K562 (cell line): ENCODE measurements at regions not wholly inside any gene's neighbourhood (a gene's known extent, or its start where the extent isn't known, plus 50 kb on each side); places are given as distances from the start of the nearest gene placed in this dataset.

Experiments used
- ATAC-seq: fragments of 200-7000 bp; cut with Tn5 transposase; 3 replicates; pipeline ENCODE4 v1.9.1; 2020; ENCODE audit warnings: moderate library complexity
- BruUV-seq: library from RNA; stranded (reverse); fragments of 400-500 nt; replicated peaks from 2 replicates; lab custom pipeline; 2021; lab: Mats Ljungman, UMichigan
- CTCF ChIA-PET: fragments of 300-600 bp; formaldehyde crosslinking; extraction: SDS; loops from one replicate; lab custom pipeline; 2021; ENCODE audit warnings: low intra/inter-chr PET ratio; lab: Yijun Ruan, JAX
- POLR2A ChIA-PET: fragments of 300-600, 350-650 bp; sonication (Branson Sonifier 250); formaldehyde crosslinking; extraction: SDS; loops from one replicate; lab custom pipeline; 2021; ENCODE audit warnings: antibody characterized with exemption, inconsistent platforms; lab: Yijun Ruan, JAX
- DNase-seq, 4 experiments: peaks; one replicate each; pipeline versions ENCODE4 v3.0.0 to v3.0.0-alpha.2; 2011 to 2018; ENCODE audit warnings: low spot score in 3 of 4, mixed read lengths in 3 of 4; ENCODE audit errors: extremely low read depth in 1 of 4
- FAIRE-seq: peaks from 2 replicates; lab custom pipeline; 2011; peaks lifted over from hg19 to GRCh38; lab: Jason Lieb, UNC
- H2AFZ ChIP-seq: 2 replicates; pipeline ENCODE4 v1.6.0; 2011; ENCODE audit warnings: low read depth, low read length, control low read depth, inconsistent platforms
- H3K27ac ChIP-seq: fragments of 200-600 bp; 3 replicates; pipeline ENCODE4 v1.8.0; 2011; ENCODE audit warnings: low read depth, mild to moderate bottlenecking, control low read depth, inconsistent platforms, low read length, moderate library complexity, mixed read lengths; ENCODE audit errors: extremely low read depth
- H3K27me3 ChIP-seq, 2 experiments: fragments of 300-600 bp in 1 of 2; 2 replicates in 1 of 2; 3 replicates in 1 of 2; pipeline versions ENCODE4 v1.6.0 to v1.8.0; 2011; ENCODE audit warnings: inconsistent platforms in 2 of 2, low read length in 2 of 2, mild to moderate bottlenecking in 1 of 2, mixed read lengths in 1 of 2, moderate library complexity in 1 of 2; ENCODE audit not compliant: control insufficient read depth in 2 of 2, insufficient read depth in 2 of 2
- H3K36me3 ChIP-seq: fragments of 300-600 bp; 3 replicates; pipeline ENCODE4 v1.8.0; 2011; ENCODE audit warnings: mild to moderate bottlenecking, low read length, inconsistent platforms; ENCODE audit not compliant: control insufficient read depth, insufficient read depth
- H3K4me1 ChIP-seq, 2 experiments: fragments of 200-600 bp in 1 of 2; replicated peaks in 1 of 2; 2 replicates in 1 of 2; 3 replicates in 1 of 2; pipeline versions ENCODE4 v1.5.1 to v1.8.0; 2011; ENCODE audit warnings: inconsistent platforms in 2 of 2, low read length in 2 of 2, mild to moderate bottlenecking in 1 of 2, mixed read lengths in 1 of 2, moderate library complexity in 1 of 2; ENCODE audit not compliant: control insufficient read depth in 2 of 2, insufficient read depth in 2 of 2
- H3K4me2 ChIP-seq: 2 replicates; pipeline ENCODE4 v1.6.1; 2011; ENCODE audit warnings: low read length, control low read depth, inconsistent platforms, mixed read lengths; ENCODE audit not compliant: insufficient read depth
- H3K4me3 ChIP-seq: fragments of 200-600 bp; sonication (generic), shearing (Covaris generic); 2 replicates; pipeline ENCODE4 v1.5.1; 2016; ENCODE audit warnings: control low read depth, inconsistent platforms
- H3K79me2 ChIP-seq: fragments of 200-600 bp; 3 replicates; pipeline ENCODE4 v1.8.0; 2011; ENCODE audit warnings: low read length, inconsistent platforms; ENCODE audit not compliant: control insufficient read depth, insufficient read depth
- H3K9ac ChIP-seq, 2 experiments: 2 replicates each; pipeline versions ENCODE4 v1.6.0 to v1.6.1; 2011; ENCODE audit warnings: low read depth in 2 of 2, low read length in 2 of 2, control low read depth in 1 of 2, inconsistent platforms in 1 of 2, mild to moderate bottlenecking in 1 of 2, mixed read lengths in 1 of 2; ENCODE audit not compliant: insufficient read depth in 1 of 2
- H3K9me1 ChIP-seq: one replicate; pipeline ENCODE4 v1.6.0; 2011; ENCODE audit warnings: inconsistent platforms, mild to moderate bottlenecking, low read length, moderate library complexity; ENCODE audit not compliant: control insufficient read depth, insufficient read depth
- H3K9me3 ChIP-seq: replicated peaks from 2 replicates; pipeline ENCODE4 v1.5.1; 2011; ENCODE audit warnings: low read depth, low read length, inconsistent platforms; ENCODE audit not compliant: control insufficient read depth, insufficient read depth
- H4K20me1 ChIP-seq: replicated peaks from 2 replicates; pipeline ENCODE4 v1.6.1; 2011; ENCODE audit warnings: low read length, inconsistent platforms, mixed read lengths; ENCODE audit not compliant: control insufficient read depth, insufficient read depth
- CC2D1A ChIP-seq: fragments of 450-650 bp; IDR thresholded peaks from 2 replicates; pipeline ENCODE4 v1.6.1; 2017; ENCODE audit warnings: mild to moderate bottlenecking
- CHD1 ChIP-seq: fragments of 200-600 bp; sonication (generic); IDR thresholded peaks from one replicate; pipeline ENCODE4 v1.6.1; 2012; ENCODE audit warnings: mild to moderate bottlenecking, moderate library complexity, low read length, inconsistent platforms
- MIER1 ChIP-seq: fragments of 450-650 bp; IDR thresholded peaks from 2 replicates; pipeline ENCODE4 v1.6.1; 2016; ENCODE audit warnings: antibody characterized with exemption, mild to moderate bottlenecking, low read depth
- NFE2L1 ChIP-seq: fragments of 450-650 bp; IDR thresholded peaks from 2 replicates; pipeline ENCODE4 v1.6.1; 2016; ENCODE audit warnings: missing genetic modification characterization, low read depth, mild to moderate bottlenecking, missing compliant biosample characterization, moderate library complexity, borderline replicate concordance
- PHTF2 ChIP-seq: fragments of 250-450 bp; sonication (Bioruptor Pico); IDR thresholded peaks from 2 replicates; pipeline ENCODE4 v1.5.0; 2021; ENCODE audit warnings: mild to moderate bottlenecking
- RBFOX2 ChIP-seq: fragments of 200-400 bp; formaldehyde crosslinking; IDR thresholded peaks from 2 replicates; pipeline ENCODE4 v1.6.1; 2017; ENCODE audit warnings: low read depth, mild to moderate bottlenecking, low read length, moderate library complexity
- RFX1 ChIP-seq: fragments of 450-650 bp; IDR thresholded peaks from 2 replicates; pipeline ENCODE4 v1.6.1; 2016; ENCODE audit warnings: mild to moderate bottlenecking, moderate library complexity
- STAT5A ChIP-seq: IDR thresholded peaks from 2 replicates; pipeline ENCODE4 v1.6.1; 2012; ENCODE audit warnings: low read length, inconsistent platforms, borderline replicate concordance
- ZBED1 ChIP-seq: IDR thresholded peaks from 2 replicates; pipeline ENCODE4 v1.6.1; 2014
- ZFPM2 ChIP-seq: fragments of 250-450 bp; sonication (Bioruptor Pico); IDR thresholded peaks from 2 replicates; pipeline ENCODE4 v1.5.1; 2022; ENCODE audit warnings: mild to moderate bottlenecking
- ZNF239 ChIP-seq: fragments of 250-450 bp; sonication (Bioruptor Pico); IDR thresholded peaks from 2 replicates; pipeline ENCODE4 v1.4.0; 2020; ENCODE audit warnings: mild to moderate bottlenecking
- ZNF24 ChIP-seq: fragments of 450-650 bp; IDR thresholded peaks from 2 replicates; pipeline ENCODE4 v1.6.1; 2016
- ZNF57 ChIP-seq: fragments of 450-650 bp; formaldehyde crosslinking; IDR thresholded peaks from 2 replicates; pipeline ENCODE4 v1.4.0; 2020; ENCODE audit warnings: mild to moderate bottlenecking, moderate library complexity
- WGBS: fragments of 100-300 bp; shearing (Covaris generic); methylation state at CpG from one replicate; pipeline ENCODE4 v1.1.6; 2016; ENCODE audit warnings: low coverage, mixed read lengths; ENCODE audit not compliant: insufficient coverage; ENCODE audit errors: missing lambda C conversion rate; 5-methylcytosine and 5-hydroxymethylcytosine counted together
- in situ Hi-C: fragments of 300-500 bp; cut with MboI; formaldehyde crosslinking; loops from 4 replicates; pipeline ENCODE4 v1.15.0; 2018; ENCODE audit warnings: inconsistent platforms, mixed read lengths
- intact Hi-C: fragments of 100-400 bp; cut with micrococcal nuclease; formaldehyde crosslinking; loops from 2 replicates; pipeline ENCODE4 v1.14.2; 2022
- TF ChIP-seq, protein P1 (sequence below): fragments of 150-350 bp; IDR thresholded peaks from 2 replicates; pipeline ENCODE4 v1.6.1; 2014; ENCODE audit warnings: low read depth, mild to moderate bottlenecking, low read length, borderline replicate concordance
- TF ChIP-seq, protein P2 (sequence below), 2 experiments: fragments of 450-650 bp; IDR thresholded peaks; 2 replicates each; pipeline ENCODE4 v1.6.1; 2018; ENCODE audit warnings: mild to moderate bottlenecking in 2 of 2, low read depth in 1 of 2; ENCODE audit not compliant: partially characterized antibody in 2 of 2
- TF ChIP-seq, protein P3 (sequence below): IDR thresholded peaks from 2 replicates; pipeline ENCODE4 v1.6.1; 2011; ENCODE audit warnings: borderline replicate concordance, low read depth, mild to moderate bottlenecking, moderate library complexity, low read length; ENCODE audit not compliant: insufficient read depth, poor library complexity, severe bottlenecking

DNA sequence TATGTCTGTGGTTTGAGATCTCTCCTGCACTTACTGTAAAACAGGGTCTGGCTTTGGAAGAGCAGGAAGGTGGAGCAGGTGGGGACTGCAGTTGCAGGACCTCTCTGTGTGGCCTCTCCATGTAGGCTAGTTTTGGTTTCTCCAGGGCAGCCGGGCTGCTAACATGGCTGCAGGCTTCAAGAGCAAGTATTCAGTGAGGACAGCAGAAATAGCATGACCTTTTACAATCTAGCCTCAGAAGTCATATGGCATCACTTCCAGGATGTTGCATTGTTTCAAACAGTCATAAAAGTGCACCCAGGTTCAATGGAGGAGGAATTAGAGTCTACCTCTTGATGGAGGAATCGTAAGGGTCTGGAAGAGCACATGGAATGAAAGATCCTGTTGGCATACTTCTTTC, 728.7 kb downstream of the NTRK3 start:
- no TSS peak for BruUV-seq
- Histone ChIP-seq H3K36me3 (no peaks in the 10 kb centered on the region; the same call in 2 of the 3 replicates), H3K4me2 (no peak overlapping the region), H3K4me1 (no peaks in the 10 kb centered on the region), H3K9ac (no peak overlapping the region), H4K20me1 (no peaks in the 10 kb centered on the region), H3K9me1 (no peaks in the 10 kb centered on the region), H3K9me3 (no peaks in the 10 kb centered on the region), H3K27me3 (no peaks in the 10 kb centered on the region), H3K27ac (no peak overlapping the region), H2AFZ (no peak overlapping the region), H3K79me2 (no peaks in the 10 kb centered on the region), H3K4me3 (no peak overlapping the region)
- DNase-seq = no peak
- no peak for TF ChIP-seq MIER1
- TF ChIP-seq NFE2L1 (tag) = no peak
- no peak for TF ChIP-seq RFX1
- TF ChIP-seq, protein P1, sequence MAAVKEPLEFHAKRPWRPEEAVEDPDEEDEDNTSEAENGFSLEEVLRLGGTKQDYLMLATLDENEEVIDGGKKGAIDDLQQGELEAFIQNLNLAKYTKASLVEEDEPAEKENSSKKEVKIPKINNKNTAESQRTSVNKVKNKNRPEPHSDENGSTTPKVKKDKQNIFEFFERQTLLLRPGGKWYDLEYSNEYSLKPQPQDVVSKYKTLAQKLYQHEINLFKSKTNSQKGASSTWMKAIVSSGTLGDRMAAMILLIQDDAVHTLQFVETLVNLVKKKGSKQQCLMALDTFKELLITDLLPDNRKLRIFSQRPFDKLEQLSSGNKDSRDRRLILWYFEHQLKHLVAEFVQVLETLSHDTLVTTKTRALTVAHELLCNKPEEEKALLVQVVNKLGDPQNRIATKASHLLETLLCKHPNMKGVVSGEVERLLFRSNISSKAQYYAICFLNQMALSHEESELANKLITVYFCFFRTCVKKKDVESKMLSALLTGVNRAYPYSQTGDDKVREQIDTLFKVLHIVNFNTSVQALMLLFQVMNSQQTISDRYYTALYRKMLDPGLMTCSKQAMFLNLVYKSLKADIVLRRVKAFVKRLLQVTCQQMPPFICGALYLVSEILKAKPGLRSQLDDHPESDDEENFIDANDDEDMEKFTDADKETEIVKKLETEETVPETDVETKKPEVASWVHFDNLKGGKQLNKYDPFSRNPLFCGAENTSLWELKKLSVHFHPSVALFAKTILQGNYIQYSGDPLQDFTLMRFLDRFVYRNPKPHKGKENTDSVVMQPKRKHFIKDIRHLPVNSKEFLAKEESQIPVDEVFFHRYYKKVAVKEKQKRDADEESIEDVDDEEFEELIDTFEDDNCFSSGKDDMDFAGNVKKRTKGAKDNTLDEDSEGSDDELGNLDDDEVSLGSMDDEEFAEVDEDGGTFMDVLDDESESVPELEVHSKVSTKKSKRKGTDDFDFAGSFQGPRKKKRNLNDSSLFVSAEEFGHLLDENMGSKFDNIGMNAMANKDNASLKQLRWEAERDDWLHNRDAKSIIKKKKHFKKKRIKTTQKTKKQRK = no peak
- TF ChIP-seq ZFPM2 (CRISPR knock-in tag) = no peak
- TF ChIP-seq CC2D1A = no peak
- TF ChIP-seq PHTF2 (CRISPR knock-in tag) = no peak
- TF ChIP-seq ZNF239 (CRISPR knock-in tag) = no peak
- TF ChIP-seq, protein P2, sequence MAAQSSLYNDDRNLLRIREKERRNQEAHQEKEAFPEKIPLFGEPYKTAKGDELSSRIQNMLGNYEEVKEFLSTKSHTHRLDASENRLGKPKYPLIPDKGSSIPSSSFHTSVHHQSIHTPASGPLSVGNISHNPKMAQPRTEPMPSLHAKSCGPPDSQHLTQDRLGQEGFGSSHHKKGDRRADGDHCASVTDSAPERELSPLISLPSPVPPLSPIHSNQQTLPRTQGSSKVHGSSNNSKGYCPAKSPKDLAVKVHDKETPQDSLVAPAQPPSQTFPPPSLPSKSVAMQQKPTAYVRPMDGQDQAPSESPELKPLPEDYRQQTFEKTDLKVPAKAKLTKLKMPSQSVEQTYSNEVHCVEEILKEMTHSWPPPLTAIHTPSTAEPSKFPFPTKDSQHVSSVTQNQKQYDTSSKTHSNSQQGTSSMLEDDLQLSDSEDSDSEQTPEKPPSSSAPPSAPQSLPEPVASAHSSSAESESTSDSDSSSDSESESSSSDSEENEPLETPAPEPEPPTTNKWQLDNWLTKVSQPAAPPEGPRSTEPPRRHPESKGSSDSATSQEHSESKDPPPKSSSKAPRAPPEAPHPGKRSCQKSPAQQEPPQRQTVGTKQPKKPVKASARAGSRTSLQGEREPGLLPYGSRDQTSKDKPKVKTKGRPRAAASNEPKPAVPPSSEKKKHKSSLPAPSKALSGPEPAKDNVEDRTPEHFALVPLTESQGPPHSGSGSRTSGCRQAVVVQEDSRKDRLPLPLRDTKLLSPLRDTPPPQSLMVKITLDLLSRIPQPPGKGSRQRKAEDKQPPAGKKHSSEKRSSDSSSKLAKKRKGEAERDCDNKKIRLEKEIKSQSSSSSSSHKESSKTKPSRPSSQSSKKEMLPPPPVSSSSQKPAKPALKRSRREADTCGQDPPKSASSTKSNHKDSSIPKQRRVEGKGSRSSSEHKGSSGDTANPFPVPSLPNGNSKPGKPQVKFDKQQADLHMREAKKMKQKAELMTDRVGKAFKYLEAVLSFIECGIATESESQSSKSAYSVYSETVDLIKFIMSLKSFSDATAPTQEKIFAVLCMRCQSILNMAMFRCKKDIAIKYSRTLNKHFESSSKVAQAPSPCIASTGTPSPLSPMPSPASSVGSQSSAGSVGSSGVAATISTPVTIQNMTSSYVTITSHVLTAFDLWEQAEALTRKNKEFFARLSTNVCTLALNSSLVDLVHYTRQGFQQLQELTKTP (IDR thresholded peaks at IDR 0.05; ENCODE audit: low read depth in 1 of 2, partially characterized antibody in 2 of 2) = no peak
- no peak for TF ChIP-seq CHD1
- TF ChIP-seq RBFOX2 = no peak
- no peak for TF ChIP-seq ZNF24
- TF ChIP-seq, protein P3, sequence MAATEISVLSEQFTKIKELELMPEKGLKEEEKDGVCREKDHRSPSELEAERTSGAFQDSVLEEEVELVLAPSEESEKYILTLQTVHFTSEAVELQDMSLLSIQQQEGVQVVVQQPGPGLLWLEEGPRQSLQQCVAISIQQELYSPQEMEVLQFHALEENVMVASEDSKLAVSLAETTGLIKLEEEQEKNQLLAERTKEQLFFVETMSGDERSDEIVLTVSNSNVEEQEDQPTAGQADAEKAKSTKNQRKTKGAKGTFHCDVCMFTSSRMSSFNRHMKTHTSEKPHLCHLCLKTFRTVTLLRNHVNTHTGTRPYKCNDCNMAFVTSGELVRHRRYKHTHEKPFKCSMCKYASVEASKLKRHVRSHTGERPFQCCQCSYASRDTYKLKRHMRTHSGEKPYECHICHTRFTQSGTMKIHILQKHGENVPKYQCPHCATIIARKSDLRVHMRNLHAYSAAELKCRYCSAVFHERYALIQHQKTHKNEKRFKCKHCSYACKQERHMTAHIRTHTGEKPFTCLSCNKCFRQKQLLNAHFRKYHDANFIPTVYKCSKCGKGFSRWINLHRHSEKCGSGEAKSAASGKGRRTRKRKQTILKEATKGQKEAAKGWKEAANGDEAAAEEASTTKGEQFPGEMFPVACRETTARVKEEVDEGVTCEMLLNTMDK = no peak
- no peak for TF ChIP-seq STAT5A
- TF ChIP-seq ZNF57 (CRISPR knock-in tag) = no peak
- TF ChIP-seq ZBED1 = no peak
- no peak for ATAC-seq
- 41% methylated on average over 2 of the region's 2 CpGs for WGBS
- ChIA-PET CTCF (no interaction called here), POLR2A (no interaction called here)
- intact Hi-C loops = no loop called here
- FAIRE-seq = no peak
- in situ Hi-C loops = no loop called here
